ENCODE measurements at regions not wholly inside any gene's neighbourhood (a gene's known extent, or its start where the extent isn't known, plus 50 kb on each side); places are given as distances from the start of the nearest gene placed in this dataset.

DNA sequence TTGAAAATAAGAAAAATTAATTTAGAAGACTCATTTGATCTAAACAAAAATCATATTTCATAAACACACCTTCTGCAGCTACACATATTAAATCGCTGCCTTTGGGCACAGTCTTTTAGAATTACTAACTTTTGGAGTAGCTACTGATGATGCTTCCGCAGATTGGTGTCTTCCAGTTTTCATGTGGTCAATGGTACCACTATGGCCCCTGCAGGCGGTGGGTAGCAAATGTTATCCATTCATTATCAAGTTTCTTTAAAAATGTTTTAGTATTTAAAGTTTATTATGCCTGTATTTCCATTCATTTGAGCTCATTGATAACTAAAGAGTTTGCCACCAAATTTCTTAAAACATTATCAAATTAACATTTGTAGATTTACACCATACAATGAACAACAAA is 122.9 kb upstream of the GRAMD2B start:
- DNase-seq (ENCODE audit: low spot score) = no peak

DNA sequence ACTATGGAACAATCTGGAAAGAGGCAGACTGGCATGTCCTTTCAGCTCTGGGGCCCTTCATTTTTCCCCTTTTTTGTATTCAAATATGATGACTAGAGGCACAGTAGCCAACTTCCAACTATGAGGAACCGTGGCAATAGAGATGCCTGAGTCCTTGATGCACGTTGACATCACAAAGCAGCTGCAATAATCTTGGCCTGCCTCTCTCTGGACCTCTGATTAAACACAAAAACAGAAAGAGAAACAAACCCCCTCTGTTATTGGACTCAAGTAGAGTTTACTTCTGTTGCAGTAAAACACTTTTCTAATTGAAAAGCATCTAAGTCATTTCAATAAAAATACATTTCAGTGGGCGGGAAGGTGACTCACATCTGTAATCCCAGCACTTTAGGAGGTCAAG is 122.2 kb upstream of the GRAMD2B start:
- no peak for DNase-seq (ENCODE audit: low spot score)

GRCh38 chr5:126309860-126310259 is 113.3 kb upstream of the GRAMD2B start:
- no peak for DNase-seq (ENCODE audit: low spot score)

DNA sequence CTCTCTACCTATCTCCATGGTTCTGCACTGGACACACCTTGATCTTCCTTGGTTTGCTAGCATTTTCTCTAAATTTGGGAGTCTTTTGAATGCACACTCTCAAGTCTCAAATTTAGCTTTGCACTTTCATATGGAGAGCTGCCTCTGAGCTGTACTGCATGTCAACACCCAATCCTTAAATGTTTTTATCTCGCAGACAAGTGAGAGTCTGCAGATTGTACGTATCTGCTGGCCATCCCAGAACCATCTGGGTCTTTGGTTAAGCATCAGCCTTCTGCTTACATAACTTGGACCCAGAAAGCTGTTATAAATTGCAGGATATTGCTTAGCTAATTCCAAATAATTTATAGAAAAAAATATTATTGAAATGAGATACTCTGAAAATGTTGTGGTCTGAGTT is 111.4 kb upstream of the GRAMD2B start:
- no peak for DNase-seq (ENCODE audit: low spot score)

GRCh38 chr5:126315341-126315740 is 107.9 kb upstream of the GRAMD2B start:
- no peak for DNase-seq (ENCODE audit: low spot score)

DNA sequence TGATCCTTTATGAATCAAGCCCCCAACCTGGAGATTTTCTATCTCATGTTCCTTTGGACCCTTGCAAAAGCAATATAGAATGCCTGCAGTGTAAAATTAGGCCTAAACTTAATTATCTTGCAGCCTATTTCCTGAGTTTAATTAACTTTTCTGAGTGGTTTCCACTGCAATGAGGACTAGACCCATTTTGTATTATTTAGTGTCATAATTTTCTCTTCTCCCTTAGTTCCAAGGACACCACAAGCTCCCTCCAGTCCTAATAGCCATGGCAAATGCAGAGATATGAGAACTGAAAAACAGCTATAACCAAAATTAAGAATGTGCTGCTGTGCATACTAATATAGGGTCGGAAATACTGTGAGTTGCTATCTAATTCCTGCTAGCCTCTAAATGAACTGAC is 90.9 kb upstream of the GRAMD2B start:
- DNase-seq (ENCODE audit: low spot score) = no peak

DNA sequence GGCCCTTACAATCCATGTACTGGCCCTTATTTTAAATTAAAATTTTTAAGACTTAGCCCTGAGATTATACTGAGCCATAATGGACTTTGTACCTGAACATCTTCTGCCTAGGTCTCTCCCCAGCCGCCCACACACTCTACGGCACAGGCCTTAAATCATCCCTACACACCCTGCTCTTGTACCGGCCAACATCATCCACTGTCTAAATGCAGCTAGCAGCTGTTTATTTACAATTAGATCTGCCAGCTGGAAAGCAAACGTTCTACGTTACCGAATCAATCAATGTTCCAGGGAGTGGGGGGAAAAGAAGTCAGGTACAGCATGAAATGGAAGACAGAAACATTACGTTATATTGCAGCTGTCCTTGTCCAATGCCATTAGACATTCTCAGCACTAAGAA is 88.4 kb upstream of the GRAMD2B start:
- no peak for DNase-seq (ENCODE audit: low spot score)

DNA sequence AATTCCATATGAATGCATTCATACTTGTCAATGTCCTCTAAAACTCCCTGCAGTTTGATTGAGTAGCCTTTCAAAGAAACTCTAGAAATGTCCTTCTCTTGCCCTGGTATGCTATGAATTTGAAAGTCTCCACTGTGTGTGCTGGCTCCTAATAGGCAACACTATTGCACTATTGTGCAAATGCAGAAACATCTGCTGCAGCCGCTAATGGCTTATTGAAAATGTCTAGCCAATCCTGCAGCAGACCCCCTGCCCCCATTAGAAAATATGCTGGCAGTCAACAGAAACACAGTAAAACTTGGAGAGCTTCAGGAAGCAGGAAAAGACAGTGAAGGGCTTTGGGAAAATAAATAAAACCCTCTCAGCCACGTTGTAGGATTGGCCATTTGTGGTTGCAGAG is 87.3 kb upstream of the GRAMD2B start:
- DNase-seq (ENCODE audit: low spot score) = no peak

DNA sequence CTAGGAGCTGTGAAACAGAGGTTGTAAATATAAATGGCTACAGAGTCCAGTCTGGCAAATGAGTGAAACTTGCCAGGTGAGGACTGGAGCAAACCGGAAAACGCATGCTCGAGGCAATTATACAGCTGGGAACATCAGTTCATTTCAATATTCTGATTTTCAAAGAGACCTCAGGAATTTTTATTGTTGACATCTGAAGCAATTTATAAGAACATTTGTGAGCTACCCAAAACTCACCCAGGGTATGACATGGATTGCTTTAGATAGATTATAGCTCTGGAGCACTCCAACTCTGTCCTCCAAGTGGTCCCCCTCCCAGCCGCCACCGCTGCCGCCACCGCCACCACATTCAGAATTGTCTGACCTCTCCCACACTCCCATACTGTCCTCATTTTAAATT is 84.6 kb upstream of the GRAMD2B start:
- DNase-seq (ENCODE audit: low spot score) = no peak

- peak; percentile 54 for DNase-seq (ENCODE audit: low spot score)
Observed at GRCh38 chr5:126339215-126339805, 83.9 kb upstream of the GRAMD2B start.

DNA sequence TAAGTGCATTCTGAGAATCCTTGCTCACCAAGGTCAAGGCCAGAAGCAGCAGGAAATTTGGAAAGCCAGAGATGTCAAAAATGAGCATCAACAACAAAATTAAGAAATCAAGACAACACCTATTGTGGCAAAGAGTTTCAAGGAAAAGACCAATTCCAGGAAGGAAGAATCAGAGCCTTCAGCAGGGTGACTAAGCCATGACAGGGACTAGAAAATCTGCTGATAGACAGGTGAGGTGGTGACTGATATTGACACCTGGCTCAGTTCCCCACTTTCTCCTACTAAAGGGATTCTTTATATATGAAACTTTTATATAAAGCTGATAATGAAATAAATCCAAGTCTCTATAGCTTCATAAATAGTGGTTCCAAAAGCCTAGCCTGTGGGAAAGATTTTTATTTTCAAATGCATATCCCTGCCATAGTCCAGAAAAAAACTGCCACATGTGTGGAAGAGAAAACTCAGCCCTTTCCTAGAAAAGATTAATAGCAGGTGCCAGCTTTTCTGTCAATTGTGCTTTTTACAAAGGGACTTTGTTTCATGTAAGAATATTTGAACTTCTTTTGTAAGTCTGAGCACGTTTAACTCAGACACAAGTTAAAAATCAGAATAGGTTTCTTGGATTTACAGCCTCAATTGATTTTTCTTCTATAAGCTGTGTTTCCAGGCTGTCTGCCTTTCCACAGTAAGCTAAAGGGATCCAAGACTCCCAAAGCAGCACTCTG is 81.1 kb upstream of the GRAMD2B start:
- no peak for DNase-seq (ENCODE audit: low spot score)

DNA sequence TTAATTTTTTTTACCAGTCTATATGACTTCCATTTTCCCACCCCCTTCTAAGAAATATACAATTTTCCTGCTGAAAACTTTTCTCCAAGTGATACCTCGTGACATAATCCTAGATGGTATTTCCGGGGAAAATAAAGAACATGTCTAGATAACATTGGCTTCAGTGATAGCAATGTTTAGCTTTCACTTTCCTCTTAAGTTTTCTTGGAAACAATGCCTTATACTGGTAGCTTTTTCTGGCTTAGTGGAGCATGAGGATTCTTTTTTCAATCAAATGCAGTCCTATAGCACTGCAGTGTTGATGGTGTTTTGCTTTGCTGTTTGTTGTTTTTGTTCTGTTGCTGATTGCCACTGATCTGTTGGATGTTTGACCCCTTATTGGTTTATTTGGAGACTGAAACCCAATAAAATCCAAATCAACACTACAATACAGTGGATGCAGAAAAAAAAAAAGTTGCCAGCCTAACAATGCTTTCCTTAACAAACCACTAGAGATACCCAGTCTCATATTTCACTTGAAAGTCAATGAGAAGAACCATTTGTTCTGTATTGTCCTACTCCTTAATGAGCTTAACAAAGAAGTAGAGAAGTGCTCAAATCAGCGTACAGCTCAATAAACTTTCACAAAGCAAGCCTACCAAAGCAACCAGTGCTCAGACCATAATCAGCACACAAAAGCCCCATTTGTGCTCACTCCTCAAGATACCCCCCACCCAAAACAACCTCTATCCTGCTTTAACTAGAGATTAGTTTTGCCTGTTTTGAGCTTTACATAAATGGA is 74.2 kb upstream of the GRAMD2B start:
- DNase-seq (ENCODE audit: low spot score) = no peak

DNA sequence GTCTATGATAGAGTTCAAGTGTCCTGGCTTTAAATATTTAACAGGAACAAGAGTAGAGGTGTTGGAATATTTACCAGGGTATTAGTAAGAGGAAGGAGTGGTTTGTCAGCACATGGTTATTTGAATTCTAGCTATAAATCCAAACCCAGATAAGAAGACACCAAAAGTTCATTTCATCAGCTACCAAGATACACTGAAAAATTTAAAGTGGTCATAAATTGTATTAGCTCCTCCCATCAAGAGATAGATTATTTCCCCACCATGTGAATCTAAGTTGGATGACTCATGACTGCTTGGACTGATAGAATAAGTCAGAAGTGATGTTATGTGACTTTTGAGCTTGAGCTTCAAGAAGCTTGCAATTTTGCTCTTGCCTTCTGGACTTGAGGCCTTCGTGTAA is 72.1 kb upstream of the GRAMD2B start:
- DNase-seq (ENCODE audit: low spot score) = no peak

DNA sequence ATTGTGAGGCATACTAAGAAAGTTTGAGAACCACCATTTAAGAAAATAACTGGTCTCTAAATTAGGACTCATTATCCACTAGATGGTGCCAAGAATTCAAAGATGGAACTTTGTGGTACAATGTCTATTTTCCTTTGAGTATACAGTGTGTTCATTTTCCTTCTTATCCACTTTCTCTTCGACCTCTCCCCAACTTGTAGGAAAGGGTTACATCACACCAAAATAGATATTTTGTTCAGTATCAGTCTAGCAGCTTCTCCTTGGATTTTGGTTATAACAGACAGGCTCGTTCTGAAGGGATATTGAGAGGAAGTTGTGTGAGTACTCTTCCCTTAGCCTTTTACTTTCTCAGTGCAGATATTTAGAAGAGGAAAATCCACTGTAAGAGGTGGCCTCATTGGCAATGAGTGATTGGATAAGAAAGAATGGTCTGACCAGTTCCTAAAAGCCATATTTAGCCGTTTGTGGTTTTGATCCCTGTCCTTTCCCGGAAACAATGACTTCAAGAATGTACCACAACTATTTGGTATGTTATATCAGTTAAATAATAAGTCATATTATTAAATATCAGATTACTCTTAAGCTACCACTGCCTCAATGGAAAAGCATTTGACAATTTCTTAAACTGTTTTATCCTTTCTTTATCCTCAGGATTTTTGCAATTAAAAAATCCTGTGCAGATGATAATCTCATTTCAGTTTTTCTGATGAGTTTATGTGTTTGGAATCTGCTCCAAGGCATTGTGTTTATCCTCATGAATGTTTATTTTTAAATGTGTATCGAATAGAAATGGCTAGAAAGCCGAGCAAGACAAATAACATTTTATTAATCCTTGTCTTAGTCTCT is 69.0 kb upstream of the GRAMD2B start:
- no peak for DNase-seq (ENCODE audit: low spot score)

GRCh38 chr5:126354858-126355731 is 68.1 kb upstream of the GRAMD2B start:
- no peak for DNase-seq (ENCODE audit: low spot score)

GRCh38 chr5:126355940-126356339 is 67.3 kb upstream of the GRAMD2B start:
- no peak for DNase-seq (ENCODE audit: low spot score)

DNA sequence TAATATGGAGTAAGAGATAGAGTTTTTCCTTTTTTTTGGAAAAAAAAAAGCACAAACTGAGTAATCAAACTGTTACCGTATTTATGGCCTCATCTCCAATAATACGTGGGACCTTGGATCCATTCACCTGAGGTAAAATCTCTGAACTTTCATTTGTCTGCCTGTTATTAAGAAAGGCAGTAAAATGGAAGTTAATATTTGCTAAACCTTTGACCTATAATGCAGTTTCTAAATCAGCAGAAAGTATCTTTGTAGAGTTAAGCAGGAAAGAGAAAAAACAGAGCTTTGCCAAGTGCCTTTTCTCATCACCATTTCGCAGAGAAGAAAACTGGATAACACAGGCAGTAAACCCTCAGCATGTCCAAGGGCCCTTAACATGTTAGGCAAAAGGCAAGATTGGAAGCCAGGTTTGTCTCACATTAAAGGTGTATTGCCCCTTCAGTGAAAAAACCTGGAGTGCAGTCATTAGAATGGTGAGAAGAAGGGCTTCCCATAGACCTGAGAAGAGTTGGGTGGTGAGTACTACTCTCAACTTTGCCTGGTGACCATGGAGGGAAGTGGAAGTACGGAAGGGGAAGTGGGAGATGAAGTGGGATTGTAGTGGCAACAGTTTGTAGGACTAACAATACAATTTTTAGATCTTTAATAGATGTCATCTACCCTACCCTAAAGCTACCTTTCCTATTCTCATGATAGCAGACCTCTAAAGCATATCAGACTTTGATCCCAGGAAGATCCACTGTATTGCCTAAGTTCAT is 65.4 kb upstream of the GRAMD2B start:
- no peak for DNase-seq (ENCODE audit: low spot score)

GRCh38 chr5:126358525-126358924 is 64.7 kb upstream of the GRAMD2B start:
- DNase-seq (ENCODE audit: low spot score) = no peak

- DNase-seq (ENCODE audit: low spot score) = no peak
Observed at GRCh38 chr5:126359884-126360283, 63.3 kb upstream of the GRAMD2B start.

DNA sequence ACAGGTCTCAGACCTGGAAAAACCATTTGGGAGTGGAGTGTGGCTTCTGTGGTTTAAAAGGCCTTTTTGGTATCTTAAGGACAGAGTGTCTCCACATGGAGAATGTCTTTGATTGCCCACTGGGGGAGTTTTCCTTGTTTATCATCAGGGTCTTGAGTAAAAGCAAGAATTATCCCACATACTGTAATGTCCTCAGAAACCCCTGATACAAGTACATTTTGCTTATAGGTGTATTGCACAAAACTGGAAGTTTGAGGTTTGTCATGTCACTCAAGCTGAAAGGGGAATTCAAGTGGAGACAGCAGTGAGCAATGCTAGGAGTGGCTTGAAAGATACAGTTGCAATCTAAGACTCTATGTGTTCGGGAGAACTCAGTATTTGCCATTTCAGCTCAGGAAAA is 62.7 kb upstream of the GRAMD2B start:
- no peak for DNase-seq (ENCODE audit: low spot score)
